ENCODE measurements at regions not wholly inside any gene's neighbourhood (a gene's known extent, or its start where the extent isn't known, plus 50 kb on each side); places are given as distances from the start of the nearest gene placed in this dataset.

DNA sequence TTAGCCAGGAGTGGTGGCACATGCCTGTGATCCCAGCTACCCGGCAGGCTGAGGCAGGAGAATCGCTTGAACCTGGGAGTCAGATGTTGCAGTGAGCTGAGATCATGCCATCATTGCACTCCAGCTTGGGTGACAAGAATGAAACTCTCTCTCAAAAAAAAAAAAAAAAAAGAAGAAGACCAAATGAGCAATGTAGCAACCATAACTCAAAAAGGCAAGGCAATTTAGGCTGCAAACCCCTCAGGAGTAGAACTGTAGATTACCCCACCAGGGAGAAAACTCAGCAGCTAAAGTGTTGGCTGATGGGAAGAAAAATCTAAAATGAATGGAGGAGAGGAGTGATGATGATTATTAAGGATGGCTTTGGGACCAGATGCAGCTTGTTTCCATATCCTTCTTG is 256.7 kb upstream of the UBASH3B start:
- H3K4me2 ChIP-seq (ENCODE audit: low read length) = no peak overlapping the region
- DNase-seq (ENCODE audit: low read depth, low spot score) (no peak), ATAC-seq (no peak)
- CTCF ChIA-PET = no interaction called here
- intact Hi-C loops (cut with micrococcal nuclease) = no loop called here
- H3K4me3 ChIP-seq (replicated peaks in 1 of 2; ENCODE audit: low read depth in 1 of 2, low read length in 2 of 2) = no peak overlapping the region
- no peaks in the 10 kb centered on the region for H3K9me3 ChIP-seq (ENCODE audit: control insufficient read depth in 1 of 2, insufficient read depth in 1 of 2, low read depth in 1 of 2, low read length in 2 of 2)
- no peaks in the 10 kb centered on the region for H3K27me3 ChIP-seq (ENCODE audit: insufficient read depth, low read length)
- no peak overlapping the region for H3K27ac ChIP-seq (ENCODE audit: low read depth, low read length)
- no peaks in the 10 kb centered on the region for H3K36me3 ChIP-seq (ENCODE audit: control insufficient read depth in 1 of 2, insufficient read depth in 2 of 2, low read length in 2 of 2)
- H3K4me1 ChIP-seq (ENCODE audit: control insufficient read depth in 1 of 2, insufficient read depth in 2 of 2, low read length in 2 of 2) = no peaks in the 10 kb centered on the region; a peak in 1 of 4 replicates
- TF ChIP-seq SP1 (IDR thresholded peaks at IDR 0.05; ENCODE audit: low read depth) (no peak), JUND (IDR thresholded peaks at IDR 0.05) (no peak), CBX3 (IDR thresholded peaks at IDR 0.05; ENCODE audit: low read depth) (no peak), ZNF274 (IDR thresholded peaks at IDR 0.05; ENCODE audit: low read depth, low read length) (no peak), ELF1 (IDR thresholded peaks at IDR 0.05; ENCODE audit: borderline replicate concordance, low read depth) (no peak), EZH2 (IDR thresholded peaks at IDR 0.05) (no peak), ZFX (IDR thresholded peaks at IDR 0.05) (no peak), EGR1 (IDR thresholded peaks at IDR 0.05; ENCODE audit: low read depth) (no peak), CEBPB (IDR thresholded peaks at IDR 0.05; ENCODE audit: low read depth) (no peak), RAD21 (IDR thresholded peaks at IDR 0.05; ENCODE audit: low read depth) (no peak)
- TF ChIP-seq, protein P1, sequence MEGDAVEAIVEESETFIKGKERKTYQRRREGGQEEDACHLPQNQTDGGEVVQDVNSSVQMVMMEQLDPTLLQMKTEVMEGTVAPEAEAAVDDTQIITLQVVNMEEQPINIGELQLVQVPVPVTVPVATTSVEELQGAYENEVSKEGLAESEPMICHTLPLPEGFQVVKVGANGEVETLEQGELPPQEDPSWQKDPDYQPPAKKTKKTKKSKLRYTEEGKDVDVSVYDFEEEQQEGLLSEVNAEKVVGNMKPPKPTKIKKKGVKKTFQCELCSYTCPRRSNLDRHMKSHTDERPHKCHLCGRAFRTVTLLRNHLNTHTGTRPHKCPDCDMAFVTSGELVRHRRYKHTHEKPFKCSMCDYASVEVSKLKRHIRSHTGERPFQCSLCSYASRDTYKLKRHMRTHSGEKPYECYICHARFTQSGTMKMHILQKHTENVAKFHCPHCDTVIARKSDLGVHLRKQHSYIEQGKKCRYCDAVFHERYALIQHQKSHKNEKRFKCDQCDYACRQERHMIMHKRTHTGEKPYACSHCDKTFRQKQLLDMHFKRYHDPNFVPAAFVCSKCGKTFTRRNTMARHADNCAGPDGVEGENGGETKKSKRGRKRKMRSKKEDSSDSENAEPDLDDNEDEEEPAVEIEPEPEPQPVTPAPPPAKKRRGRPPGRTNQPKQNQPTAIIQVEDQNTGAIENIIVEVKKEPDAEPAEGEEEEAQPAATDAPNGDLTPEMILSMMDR (IDR thresholded peaks at IDR 0.05 in 2 of 3, conservative IDR thresholded peaks at IDR 0.05 in 1 of 3; ENCODE audit: borderline replicate concordance in 1 of 3, insufficient read depth in 1 of 3, low read depth in 2 of 3, low read length in 2 of 3) = no peak
- TF ChIP-seq, protein P2, sequence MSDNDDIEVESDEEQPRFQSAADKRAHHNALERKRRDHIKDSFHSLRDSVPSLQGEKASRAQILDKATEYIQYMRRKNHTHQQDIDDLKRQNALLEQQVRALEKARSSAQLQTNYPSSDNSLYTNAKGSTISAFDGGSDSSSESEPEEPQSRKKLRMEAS (IDR thresholded peaks at IDR 0.05) = no peak
- H3K9ac ChIP-seq (ENCODE audit: low read length) = no peak overlapping the region
- RAD21 ChIA-PET (ENCODE audit: low non-redundant PET in 1 of 2, low total read pairs in 2 of 2, uncharacterized antibody in 2 of 2, unreplicated experiment in 2 of 2) = no interaction called here
- POLR2A ChIA-PET = no interaction called here
- no peak overlapping the region for H2AFZ ChIP-seq (ENCODE audit: low read depth, low read length, poor library complexity, severe bottlenecking)
- BruUV-seq (replicated peaks) = no TSS peak
- H3K9me2 ChIP-seq (ENCODE audit: insufficient read depth) = no peaks in the 10 kb centered on the region
- no peaks in the 10 kb centered on the region for H4K20me1 ChIP-seq (ENCODE audit: insufficient read depth)
- no peaks in the 10 kb centered on the region for H3K79me2 ChIP-seq (ENCODE audit: insufficient read depth, low read length)

Measured in HCT116 (cell line).